ENCODE measurements at regions not wholly inside any gene's neighbourhood (a gene's known extent, or its start where the extent isn't known, plus 50 kb on each side); places are given as distances from the start of the nearest gene placed in this dataset.

DNA sequence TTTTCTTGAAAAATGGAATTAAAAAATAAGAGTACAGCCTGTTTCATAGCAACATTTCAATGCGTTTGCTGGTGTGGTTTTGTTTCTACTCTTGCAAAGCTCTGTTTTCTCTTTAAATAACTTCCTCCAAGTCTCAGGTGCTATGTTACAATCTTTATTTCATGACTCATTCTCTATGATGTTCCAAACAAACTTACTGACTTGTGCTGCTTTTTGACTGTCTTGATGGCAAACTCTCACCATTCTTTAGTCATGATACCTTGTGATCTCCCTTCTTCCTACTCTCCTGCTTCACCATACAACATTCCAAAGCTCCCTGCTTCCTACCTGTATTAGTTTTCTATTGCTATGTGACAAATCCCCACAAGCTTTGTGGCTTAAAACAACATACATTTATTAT lies 166.1 kb downstream of the C11orf91 start:
- TF ChIP-seq EZH2 (IDR thresholded peaks at IDR 0.05; ENCODE audit: borderline replicate concordance, low read length) (no peak), CTCF (conservative IDR thresholded peaks at IDR 0.05 in 1 of 2, IDR thresholded peaks at IDR 0.05 in 1 of 2; ENCODE audit: extremely low read depth in 1 of 2, insufficient read depth in 1 of 2, low read depth in 1 of 2, low read length in 2 of 2) (no peak)

Data from mammary epithelial cell (primary cell).